ENCODE measurements at regions not wholly inside any gene's neighbourhood (a gene's known extent, or its start where the extent isn't known, plus 50 kb on each side); places are given as distances from the start of the nearest gene placed in this dataset.

- no peak for DNase-seq (ENCODE audit: low spot score)
These were observed 153.3 kb upstream of the VSTM2B start for GRCh38 chr19:29372461-29372860.

DNA sequence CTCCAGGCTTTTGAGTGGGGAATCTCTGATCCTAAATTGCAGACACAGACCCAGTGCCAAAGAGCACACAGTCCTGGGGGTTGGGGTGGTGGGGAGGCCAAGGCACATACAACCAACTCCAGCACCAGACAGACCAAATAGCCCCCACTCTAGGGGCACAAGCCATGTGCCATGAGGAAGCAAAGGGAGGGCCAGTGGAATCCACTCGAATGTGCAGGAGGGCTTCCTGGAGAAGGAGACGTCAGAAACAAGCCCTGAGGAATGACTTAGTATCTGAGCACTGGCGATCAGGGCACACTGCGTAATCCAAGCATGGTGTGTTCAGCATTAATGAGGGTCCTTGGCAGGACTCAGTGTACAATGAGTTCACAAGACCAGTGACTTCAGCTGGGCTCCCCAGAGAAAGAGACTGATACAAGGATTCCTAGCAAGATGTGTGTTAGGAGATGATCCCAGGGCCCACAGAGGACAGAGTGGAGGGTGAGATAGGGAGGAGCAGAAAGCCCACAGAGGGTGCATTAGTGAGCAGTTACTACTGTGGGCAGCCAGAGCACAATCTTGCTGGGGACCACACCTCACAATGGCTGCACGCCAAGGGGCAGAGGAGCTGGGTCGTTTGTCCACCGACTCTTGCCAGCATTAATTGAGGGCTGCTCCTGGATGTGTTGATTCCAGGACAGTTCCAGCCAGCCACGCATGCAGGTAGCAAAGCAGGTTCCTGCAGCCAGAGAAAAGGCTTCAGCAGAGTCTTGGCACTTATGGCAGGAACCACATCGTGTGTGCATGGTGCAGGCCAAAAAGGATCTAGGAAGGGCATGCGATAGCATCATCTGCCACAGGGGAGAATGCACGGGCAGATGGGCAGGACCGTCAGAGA lies 152.6 kb upstream of the VSTM2B start:
- no peak for DNase-seq (ENCODE audit: low spot score)

DNA sequence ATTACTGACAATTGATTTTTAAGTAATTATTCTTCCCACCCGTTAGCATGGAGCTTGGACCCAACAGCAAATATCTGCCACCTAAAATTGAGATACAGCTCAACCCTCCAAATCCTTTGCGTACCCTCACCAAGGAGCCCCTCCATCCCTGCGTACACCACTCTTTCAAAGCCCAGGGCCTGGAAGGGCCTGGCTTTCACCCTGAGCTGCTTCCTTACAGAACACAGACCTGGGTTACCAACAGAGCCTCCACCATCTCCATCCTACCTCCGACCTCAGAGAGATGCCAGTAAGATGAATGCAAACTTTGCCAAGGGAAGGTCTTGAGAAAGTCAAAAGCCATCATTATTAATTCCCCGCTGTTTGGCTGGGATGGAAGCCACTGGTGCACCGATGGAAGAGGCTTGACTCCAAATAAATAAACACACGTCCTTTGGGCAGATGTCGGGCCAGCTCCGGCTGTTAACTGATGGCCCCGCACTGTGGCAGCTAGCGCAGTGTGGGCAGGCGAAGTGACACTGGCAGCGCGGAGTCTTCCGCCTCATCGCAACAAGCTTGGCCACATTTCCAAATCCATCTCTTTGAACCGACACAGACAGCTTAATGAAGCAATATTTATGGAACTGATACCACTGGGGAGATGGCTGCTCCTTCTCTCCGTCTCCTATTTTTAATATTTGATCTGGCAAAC lies 150.2 kb upstream of the VSTM2B start:
- DNase-seq (ENCODE audit: low spot score): no peak

DNA sequence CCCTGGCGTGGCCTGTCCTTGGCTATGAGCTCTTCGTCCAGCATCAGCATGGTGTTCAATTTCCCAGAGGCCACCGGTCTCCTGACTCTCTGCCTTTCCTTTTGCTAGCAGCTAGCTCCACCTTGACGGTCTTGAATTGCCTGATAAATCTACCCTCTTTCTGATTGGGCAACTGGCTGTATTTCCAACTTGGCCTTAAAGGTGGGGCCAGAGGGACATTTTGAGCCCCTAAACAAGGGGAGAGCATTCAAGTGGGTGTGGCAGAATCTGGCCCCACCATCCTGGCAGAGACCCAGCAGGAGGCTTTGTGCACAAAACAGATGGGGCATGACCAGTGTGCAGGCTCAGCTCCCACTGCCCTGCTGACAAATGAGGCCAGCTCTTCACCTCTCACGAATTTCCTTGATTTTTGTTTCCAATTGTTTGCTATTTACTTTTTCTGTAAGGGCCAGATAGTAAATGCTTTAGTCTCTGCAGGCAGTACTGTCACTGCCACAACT lies 148.9 kb upstream of the VSTM2B start:
- DNase-seq (ENCODE audit: low spot score): no peak

DNA sequence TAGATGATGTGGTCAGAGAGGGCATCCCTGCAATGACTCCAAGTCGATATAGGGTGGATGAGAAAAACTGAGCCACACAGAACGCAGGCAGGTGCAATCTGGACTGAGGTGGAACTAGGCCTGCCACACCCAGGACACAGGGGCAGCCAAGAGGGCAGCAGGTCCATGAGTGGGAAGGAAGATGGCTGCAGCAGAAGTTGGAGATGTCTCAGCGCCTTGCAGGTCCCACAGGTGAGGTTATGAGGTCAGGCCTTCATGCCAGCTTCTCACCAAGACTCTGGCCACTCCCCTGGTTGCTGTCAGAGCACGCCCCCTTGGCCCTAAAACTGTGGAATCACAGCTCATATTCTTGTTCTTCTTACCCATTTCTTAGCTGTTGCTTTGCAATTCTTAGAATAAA lies 147.7 kb upstream of the VSTM2B start:
- DNase-seq (ENCODE audit: low spot score): no peak

- no peak for DNase-seq (ENCODE audit: low spot score)
These were observed 147.2 kb upstream of the VSTM2B start for GRCh38 chr19:29378543-29379080.

DNA sequence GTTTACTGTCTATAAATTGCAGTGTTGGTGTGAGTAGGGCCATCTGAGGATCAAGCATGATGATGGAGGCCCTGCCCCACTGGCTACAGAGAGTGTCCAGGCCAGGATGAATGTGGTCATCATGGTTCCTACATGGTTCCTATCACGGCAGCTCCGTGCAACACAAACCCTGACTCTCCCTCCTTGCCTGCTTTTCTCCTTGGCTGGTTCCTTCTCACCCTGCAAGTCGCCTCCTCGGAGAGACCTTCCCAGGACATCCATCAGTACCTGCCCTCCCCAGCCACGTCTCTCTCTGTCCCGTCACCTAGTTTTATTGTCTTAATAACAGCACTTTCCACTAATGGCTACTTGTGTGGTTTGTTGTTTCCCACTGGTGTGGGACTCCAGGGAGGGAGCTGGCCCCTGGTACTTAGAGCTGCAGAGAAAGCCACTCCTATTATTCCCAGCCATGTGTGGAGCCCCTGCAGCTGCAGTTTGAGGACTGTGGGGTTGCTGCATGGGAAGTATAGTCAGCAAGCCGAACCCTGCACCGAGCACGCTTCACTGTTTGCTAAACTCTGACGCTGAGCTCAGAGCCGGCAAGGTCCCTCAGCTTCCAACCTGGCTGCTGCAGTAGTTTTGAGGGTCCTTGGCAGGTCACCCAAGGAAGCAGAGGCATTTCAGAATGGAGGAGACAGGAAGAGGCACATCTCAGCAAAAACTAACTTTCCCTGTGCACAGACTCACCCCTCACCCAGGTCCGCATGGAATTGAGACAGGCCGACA lies 146.4 kb upstream of the VSTM2B start:
- no peak for DNase-seq (ENCODE audit: low spot score)

GRCh38 chr19:29380581-29380980 lies 145.2 kb upstream of the VSTM2B start:
- DNase-seq (ENCODE audit: low spot score): no peak

DNA sequence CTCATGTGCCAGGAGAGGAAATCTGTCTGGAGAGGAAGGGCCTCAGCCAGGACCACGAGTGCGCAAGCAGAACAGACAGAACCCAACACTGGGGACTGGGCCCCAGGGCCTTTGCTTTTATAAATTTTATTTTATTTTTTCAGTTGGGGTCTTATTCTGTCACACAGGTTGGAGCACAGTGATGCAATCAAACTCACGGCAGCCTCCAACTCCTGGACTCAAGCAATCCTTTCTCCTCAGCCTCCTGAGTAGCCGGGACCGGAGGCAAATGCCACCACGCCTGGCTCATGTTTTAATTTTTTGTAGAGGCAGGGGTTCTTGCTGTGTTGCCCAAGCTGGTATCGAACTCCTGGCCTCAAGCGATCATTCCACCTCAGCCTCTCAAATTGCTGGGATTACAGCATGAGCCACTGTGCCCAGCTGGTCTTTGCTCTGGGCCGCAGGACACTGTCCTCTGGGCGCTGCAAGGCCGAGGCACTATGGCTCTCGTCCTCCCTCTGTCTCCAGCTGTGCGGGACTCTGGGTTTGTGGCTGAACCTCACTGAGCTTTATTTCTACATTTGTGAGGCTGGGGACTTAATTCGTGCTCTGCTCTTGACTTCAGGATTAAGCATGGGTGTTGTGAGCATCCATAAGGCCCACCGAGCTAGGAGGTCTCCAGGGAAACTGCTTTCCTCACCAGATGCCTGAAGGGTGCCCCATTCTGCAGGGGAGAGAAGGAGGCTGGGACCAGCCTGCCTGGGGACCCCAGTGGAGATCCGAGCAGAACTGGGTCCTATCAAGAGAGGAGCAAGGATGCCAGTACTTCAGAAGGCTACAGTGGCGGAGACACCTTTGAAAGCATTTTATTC lies 144.2 kb upstream of the VSTM2B start:
- no peak for DNase-seq (ENCODE audit: low spot score)

DNA sequence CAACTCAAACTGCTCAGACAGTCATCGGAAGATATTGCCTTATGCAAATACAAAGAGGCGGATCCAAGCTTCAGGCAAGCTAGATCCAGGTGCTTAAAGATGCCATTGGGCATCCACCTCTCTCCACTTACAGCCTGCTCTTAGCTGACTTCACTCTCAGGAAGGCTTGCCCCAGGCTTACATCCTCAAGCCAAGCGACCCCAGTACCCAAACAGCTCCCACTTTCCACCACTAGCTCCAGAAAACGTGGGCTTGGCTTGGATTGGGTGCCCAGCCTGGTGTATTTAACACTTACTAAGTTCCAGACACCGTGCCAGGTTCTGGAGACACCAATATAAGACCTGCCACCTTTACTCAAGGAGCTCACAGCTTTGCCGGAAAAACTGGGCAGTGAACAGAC lies 142.1 kb upstream of the VSTM2B start:
- DNase-seq (ENCODE audit: low spot score): no peak

GRCh38 chr19:29384656-29385055 lies 141.1 kb upstream of the VSTM2B start:
- no peak for DNase-seq (ENCODE audit: low spot score)

- DNase-seq (ENCODE audit: low spot score): no peak
These were observed 140.5 kb upstream of the VSTM2B start for GRCh38 chr19:29385191-29385795.

GRCh38 chr19:29386970-29387369 lies 138.8 kb upstream of the VSTM2B start:
- DNase-seq (ENCODE audit: low spot score): no peak

GRCh38 chr19:29387586-29387985 lies 138.2 kb upstream of the VSTM2B start:
- DNase-seq (ENCODE audit: low spot score): no peak

GRCh38 chr19:29389495-29389894 lies 136.3 kb upstream of the VSTM2B start:
- DNase-seq (ENCODE audit: low spot score): no peak

DNA sequence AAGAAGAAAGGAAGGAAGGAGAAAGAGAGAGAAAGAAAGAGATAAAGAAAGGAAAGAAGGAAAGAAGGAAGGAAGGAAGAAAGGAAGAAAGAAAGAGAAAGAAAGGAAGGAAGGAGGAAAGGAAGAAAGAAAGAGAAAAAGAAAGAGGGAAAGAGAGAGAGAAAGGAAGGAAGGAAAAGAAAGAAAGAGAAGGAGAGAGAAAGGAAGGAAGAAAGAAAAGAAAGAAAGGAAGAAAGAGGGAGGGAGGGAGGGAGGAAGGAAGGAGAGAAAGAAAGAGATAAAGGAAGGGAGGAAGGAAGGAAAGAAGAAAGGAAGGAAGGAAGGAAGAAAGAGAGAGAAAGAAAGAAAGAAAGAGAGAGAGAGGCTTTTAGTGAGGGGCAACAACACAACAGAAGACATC lies 135.1 kb upstream of the VSTM2B start:
- DNase-seq (ENCODE audit: low spot score): no peak

GRCh38 chr19:29393915-29394460 lies 131.8 kb upstream of the VSTM2B start:
- no peak for DNase-seq (ENCODE audit: low spot score)

DNA sequence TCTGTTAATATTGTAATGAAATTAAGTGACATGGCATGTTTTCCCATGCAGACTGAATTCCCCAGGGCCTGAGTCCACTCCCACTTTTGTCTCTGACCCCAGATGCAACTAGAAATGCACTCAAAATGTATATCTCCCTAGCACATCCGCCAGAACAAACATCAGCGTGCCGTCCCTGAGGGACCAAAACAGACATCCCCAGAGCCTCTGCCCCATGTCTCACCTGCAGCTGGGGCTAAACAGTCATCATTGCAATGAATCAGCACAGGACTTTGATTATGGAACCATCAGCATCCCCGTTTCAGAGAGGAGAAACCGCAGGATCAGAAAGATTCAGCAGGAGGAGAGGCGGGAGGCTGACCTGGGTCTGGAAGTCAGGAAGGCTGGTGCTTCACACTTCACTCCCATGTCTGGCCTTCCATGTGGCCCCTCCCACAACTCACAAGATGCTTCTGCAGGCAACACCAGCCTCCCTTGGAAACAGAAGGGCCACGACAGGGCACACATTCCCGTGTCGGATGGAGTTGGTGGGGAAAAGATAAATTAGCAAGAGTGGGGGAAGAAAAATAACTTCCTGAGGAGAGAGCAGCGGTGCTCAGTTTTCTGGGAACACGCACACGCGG lies 130.6 kb upstream of the VSTM2B start:
- DNase-seq (ENCODE audit: low spot score): no peak

DNA sequence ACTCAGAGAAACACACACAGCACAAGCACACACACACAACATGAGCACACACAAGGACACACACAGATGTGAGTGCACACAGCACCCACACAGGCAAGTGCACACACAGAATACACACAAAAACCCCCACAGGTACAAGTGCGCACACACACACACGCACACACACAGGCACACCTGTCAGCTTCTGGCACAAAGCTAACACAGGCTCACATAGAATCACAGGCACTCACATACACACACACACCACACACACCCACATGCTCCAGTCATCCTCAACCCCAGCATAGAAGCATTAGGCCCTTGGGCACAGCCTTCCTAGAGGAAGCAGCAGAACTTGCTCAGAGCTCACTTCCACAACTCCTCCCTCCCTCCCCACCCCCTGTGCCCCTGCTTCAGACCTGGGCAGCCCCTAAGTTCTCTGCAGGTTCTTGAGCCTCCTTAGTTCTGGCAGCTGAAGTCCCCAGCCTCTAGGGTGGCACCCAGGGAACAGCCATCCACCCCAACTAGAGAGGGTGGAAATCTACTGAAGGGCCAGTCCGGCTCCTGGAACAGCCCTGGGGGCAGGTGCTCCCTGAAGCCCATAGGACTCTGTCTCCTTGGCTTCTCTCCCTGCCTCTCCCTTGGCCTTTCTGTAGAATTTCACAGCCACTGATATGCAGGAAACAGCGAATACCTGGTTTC lies 129.9 kb upstream of the VSTM2B start:
- DNase-seq (ENCODE audit: low spot score): no peak

- no peak for DNase-seq (ENCODE audit: low spot score)
These were observed 128.9 kb upstream of the VSTM2B start for GRCh38 chr19:29396925-29397324.
